Suppressor macrophage treated with lipopolysaccharide for 1 hour (primary cell): ENCODE measurements at regions not wholly inside any gene's neighbourhood (a gene's known extent, or its start where the extent isn't known, plus 50 kb on each side); places are given as distances from the start of the nearest gene placed in this dataset.
"Not testable (repeated sequence)": the region's sequence is repeated elsewhere in the genome, so short reads cannot be mapped to it uniquely, and the experiment has no call there.

Source experiments
- DNase-seq, 3 donors: peaks; one replicate each; pipeline ENCODE4 v3.0.0-alpha.2; 2020 to 2022

GRCh38 chr4:77527900-77528299 lies 77.7 kb upstream of the CXCL13 start:
- DNase-seq = not testable (repeated sequence)

GRCh38 chr4:77538144-77538543 lies 67.5 kb upstream of the CXCL13 start:
- no peak for DNase-seq

- no peak for DNase-seq
Observed at GRCh38 chr4:77538574-77539157, 67.0 kb upstream of the CXCL13 start.
